HS-5 (cell line): ENCODE measurements at regions not wholly inside any gene's neighbourhood (a gene's known extent, or its start where the extent isn't known, plus 50 kb on each side); places are given as distances from the start of the nearest gene placed in this dataset.
A peak's percentile ranks its signal among the peaks of the same experiment; 100 is the strongest.

Experiments
- DNase-seq: peaks from one replicate; pipeline ENCODE4 v3.0.0-alpha.2; 2012; ENCODE audit warnings: low read depth

GRCh38 chr10:10130686-10131085 is 887.0 kb upstream of the CELF2 start:
- DNase-seq = no peak

- DNase-seq = no peak
Measured at GRCh38 chr10:10132009-10132408, 885.7 kb upstream of the CELF2 start.

GRCh38 chr10:10133281-10133680 is 884.4 kb upstream of the CELF2 start:
- DNase-seq = no peak

- no peak for DNase-seq
Measured at GRCh38 chr10:10138685-10139084, 879.0 kb upstream of the CELF2 start.

- no peak for DNase-seq
Measured at GRCh38 chr10:10141782-10142382, 875.8 kb upstream of the CELF2 start.

DNA sequence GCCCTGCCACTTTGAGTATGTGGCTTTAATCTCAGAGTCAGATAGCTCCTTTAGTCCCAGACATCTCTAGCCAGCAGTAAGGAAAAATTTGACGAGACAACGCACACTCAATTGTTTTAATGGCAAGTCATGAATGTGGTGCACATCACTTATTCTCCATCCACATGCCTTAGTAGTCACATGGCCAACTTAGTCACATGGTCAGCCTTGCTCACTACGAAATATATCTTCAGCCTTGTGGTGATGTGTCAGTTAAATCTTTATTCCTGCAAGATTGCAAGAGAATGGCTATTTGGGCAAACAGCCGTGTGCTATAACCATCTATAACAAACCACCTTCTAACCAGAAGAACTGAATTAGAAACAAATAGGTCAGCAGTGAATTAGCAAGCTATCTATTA is 871.1 kb upstream of the CELF2 start:
- no peak for DNase-seq

- no peak for DNase-seq
Measured at GRCh38 chr10:10149899-10150298, 867.8 kb upstream of the CELF2 start.

- DNase-seq = no peak
Measured at GRCh38 chr10:10156917-10157600, 860.6 kb upstream of the CELF2 start.

DNA sequence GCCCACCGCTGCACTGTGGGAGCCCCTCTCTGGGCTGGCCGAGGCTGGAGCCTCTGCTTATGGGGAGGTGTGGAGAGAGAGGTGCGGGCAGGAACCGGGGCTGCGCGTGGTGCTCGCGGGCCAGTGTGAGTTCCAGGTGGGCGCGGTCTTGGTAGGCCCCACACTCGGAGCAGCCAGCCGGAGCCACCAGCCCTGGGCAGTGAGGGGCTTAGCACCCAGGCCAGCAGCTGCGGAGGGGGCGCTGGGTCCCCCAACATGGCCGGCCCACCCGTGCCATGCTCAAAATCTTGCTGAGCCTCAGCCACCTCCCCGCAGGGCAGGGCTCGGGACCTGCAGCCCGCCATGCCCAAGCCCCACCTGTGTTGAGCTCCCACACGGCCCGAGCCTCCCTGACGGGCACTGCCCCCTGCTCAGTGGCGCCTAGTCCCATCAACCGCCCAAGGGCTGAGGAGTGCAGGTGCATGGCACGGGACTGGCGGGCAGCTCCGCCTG is 856.8 kb upstream of the CELF2 start:
- no peak for DNase-seq

- DNase-seq = no peak
Measured at GRCh38 chr10:10164848-10165247, 852.8 kb upstream of the CELF2 start.

- no peak for DNase-seq
Measured at GRCh38 chr10:10165415-10165814, 852.3 kb upstream of the CELF2 start.

DNA sequence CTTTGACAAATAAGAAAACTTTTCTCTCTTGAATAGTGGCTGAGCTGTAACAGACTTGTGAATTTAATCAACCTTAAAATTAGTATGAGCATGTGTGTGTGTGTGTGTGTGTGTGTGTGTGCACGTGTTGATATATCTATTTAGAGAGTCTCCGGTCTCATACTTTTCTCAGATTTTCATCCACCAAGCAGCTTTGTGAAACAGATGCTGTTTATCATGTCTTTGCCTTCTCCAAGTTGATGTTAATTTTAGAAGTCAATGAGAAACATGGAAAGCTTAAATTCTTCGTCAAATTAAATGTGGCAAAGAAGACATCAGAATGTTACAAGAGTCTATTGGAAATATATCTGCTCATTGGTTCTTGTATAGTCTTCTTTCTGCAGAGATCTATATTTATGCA is 839.2 kb upstream of the CELF2 start:
- no peak for DNase-seq

DNA sequence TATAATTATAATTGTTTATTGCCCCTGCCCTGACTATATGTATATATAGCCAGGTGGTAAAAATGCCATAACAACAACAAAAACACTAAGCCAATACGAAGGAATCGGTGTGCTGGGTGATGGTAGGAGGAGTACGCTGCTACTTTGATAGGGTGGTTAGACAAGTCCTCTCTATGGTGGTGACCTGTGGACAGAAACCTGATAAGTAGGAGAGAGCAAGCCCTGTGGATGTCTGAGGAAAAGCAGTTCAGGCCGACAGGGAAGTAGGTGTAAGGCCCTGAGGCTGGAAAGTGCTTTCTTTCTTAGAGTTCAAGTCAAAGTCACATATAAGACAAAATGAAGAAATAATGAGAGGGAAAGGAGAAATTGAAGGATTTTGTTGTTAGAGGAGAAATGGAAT is 823.8 kb upstream of the CELF2 start:
- no peak for DNase-seq

DNA sequence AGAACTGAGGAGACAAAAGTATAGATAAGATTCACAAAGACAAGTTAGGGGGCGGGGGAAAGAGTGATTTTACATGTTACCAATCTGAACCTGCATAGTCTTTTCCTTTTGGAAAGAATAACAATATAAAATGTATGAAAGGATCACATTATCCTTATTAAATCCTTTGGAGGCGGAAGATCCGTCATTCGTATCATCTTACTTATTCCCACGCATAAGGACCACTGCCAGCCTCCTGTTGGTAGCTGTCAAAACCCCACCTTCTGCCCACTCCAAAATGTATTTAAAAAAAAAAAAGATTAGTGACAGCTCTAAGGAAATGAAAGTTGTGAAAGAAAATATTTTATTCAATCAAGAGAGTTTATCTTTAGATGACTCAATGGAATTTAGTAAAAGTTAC is 821.0 kb upstream of the CELF2 start:
- DNase-seq = no peak

GRCh38 chr10:10197423-10197822 is 820.2 kb upstream of the CELF2 start:
- no peak for DNase-seq

- no peak for DNase-seq
Measured at GRCh38 chr10:10198363-10198762, 819.3 kb upstream of the CELF2 start.

DNA sequence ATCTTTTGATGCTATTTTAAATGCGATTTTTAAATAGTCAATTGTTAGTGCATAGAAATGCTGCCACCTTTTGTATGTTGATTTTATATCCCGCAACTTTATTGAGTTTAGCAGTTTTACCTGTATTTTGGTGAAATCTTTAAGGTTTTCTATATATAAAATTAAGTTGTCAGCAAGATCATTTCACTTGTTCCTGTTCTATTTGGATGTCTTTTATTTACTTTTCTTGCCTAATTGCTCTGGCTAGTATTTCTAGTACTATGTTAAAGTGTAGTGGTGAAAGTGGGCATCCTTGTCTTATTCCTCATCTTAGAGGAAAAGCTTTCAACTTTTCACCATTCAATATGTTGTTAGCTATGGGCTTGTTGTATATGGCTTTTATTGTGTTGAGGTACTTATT is 813.3 kb upstream of the CELF2 start:
- DNase-seq = no peak

DNA sequence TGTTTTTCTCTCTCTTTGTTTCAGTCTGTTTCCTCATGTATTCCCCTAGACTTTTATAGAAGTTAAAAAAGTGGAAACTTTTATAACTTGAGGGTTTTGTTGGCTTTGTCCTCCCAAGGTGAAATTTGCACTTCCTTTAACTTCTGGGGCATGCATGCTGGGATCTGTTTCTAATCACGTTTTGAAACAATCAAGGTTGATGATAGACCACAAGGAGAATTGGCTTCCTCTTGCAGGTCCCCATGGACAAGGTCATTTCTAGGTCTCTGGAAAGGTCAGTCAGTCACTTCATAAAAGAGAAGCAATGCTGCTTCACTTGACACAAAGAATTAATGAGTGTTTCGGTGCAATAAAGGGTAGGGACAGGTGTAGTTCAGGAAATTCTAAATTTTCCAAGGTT is 811.8 kb upstream of the CELF2 start:
- DNase-seq = no peak

DNA sequence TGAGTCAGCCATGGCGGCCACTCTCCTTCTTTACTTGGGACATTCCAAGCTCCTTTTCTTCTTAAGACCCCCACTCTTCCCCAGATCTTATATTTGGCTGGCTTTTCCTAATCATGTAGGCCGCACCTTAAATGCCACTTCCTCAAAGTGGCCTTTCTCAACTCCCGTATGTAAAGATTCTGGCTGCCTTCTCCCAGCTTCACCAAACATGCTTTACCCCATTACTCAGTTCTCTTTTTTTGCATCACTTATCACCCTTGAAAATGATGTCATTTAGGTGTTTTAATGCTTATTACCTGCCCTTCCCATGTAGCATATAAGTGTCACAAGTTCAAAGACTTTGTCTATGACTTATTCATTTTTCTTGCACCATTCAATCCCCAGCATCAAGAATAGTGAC is 810.1 kb upstream of the CELF2 start:
- no peak for DNase-seq

DNA sequence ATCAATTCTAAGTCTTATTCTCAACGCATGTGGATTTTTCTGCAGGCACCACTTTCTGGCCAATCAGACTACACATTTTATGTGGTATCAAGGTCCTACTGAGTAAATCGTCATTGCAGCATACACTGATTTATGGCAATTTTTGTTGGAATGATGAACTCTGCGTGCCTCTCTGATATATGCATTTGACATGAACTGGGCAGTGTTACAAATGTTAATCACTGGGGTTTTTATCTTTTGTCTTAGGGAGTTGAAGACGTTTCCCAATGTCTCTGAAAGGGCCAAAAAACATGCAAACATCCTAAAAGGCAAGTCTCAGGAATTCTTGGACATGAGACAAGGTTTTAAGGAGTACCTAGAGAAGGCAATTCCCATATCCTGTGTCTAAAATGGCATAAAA is 809.5 kb upstream of the CELF2 start:
- DNase-seq = no peak

GRCh38 chr10:10209167-10209566 is 808.5 kb upstream of the CELF2 start:
- DNase-seq = peak; percentile 10

GRCh38 chr10:10211409-10211808 is 806.3 kb upstream of the CELF2 start:
- DNase-seq = no peak

DNA sequence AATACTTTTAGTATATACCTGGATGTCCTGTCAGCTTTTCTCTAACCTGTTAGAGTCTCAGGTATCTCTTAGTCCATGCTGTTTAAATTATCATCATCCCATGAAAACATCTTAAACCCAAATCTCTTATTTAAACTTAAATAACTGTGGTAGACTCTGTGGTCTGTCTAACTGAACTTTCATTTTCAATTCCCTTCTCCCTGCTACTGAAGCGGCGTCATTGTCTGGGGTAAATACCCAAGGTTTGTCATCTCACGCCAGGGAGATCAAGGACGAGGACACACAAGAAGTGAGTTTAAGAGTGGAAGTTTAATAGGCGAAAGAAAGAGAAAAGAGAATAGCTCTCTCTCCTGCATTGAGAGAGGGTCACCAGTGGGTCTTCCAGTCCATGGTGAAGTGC is 804.4 kb upstream of the CELF2 start:
- DNase-seq = no peak

DNA sequence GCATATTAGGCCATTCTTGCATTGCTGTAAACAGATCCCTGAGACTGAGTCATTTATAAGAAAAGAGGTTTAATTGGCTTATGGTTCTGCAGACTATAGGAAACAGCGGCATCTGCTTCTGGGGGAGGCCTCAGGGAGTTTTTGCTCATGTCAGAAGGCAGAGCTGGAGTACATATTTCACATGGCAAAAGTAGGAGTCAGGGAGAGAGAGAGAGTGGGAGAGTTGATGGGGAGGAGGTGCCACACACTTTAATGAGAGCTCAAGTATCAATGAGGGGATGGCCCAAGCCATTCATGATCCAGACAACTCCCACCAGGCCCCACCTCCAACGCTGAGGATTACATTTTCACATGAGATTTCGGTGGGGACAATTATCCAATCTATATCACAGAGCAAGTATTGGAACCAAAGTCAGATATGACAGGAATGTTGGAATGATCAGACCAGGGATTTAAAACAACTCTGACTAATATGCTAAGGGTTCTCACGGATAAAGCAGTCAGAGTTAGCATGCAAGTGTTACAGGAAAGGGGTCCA is 795.3 kb upstream of the CELF2 start:
- no peak for DNase-seq
